Ovary (tissue), 7 donors: ENCODE measurements at regions not wholly inside any gene's neighbourhood (a gene's known extent, or its start where the extent isn't known, plus 50 kb on each side); places are given as distances from the start of the nearest gene placed in this dataset.

ENCODE experiments used
- DNase-seq, 5 donors: peaks; one replicate each; pipeline ENCODE4 v3.0.0-alpha.2; 2019 to 2020
- H3K27ac ChIP-seq, 2 donors: fragments of 200-600 bp; one replicate each; pipeline versions ENCODE4 v1.5.1 to v1.8.0; 2019 to 2022
- H3K27me3 ChIP-seq: fragments of 200-600 bp; one replicate; pipeline ENCODE4 v1.8.0; 2022
- H3K36me3 ChIP-seq: fragments of 200-600 bp; sonication (generic); one replicate; pipeline ENCODE4 v1.5.1; 2019
- H3K4me1 ChIP-seq: one replicate; pipeline ENCODE4 v1.8.1; 2013; ENCODE audit warnings: mild to moderate bottlenecking, moderate library complexity; ENCODE audit not compliant: insufficient read depth
- H3K4me3 ChIP-seq: fragments of 200-600 bp; sonication (generic); one replicate; pipeline ENCODE4 v1.5.1; 2017
- H3K9me3 ChIP-seq, 2 donors: fragments of 200-600 bp in 1 of 2; sonication (generic) in 1 of 2; one replicate each; pipeline versions ENCODE4 v1.5.1 to v1.8.1; 2013 to 2019; ENCODE audit warnings: mild to moderate bottlenecking in 1 of 2, moderate library complexity in 1 of 2
- EP300 ChIP-seq: sonication (generic); formaldehyde crosslinking; IDR thresholded peaks from one replicate; pipeline ENCODE4 v1.6.1; 2017; ENCODE audit warnings: antibody characterized with exemption
- POLR2A ChIP-seq: fragments of 450-650 bp; IDR thresholded peaks from one replicate; pipeline ENCODE4 v1.6.1; 2017; ENCODE audit warnings: antibody characterized with exemption, mild to moderate bottlenecking, moderate library complexity
- WGBS, 3 donors: extraction: QIAGEN DNeasy Blood & Tissue Kit in 1 of 3; methylation state at CpG; one replicate each; pipeline versions ENCODE4 v1.1.5 to v1.1.7; 2013 to 2017; 5-methylcytosine and 5-hydroxymethylcytosine counted together
- intact Hi-C, 4 donors: fragments of 100-400 bp; cut with DNase I; formaldehyde crosslinking; loops; one replicate each; pipeline versions ENCODE4 v1.11.0 to v1.15.1; 2022 to 2023
- TF ChIP-seq, protein P1 (sequence below), 3 donors: fragments of 450-650 bp in 2 of 3; fragments of 200-600 bp in 1 of 3; IDR thresholded peaks; one replicate each; pipeline versions ENCODE4 v1.5.1 to v1.8.0; 2016 to 2022; ENCODE audit warnings: antibody characterized with exemption in 3 of 3, mild to moderate bottlenecking in 1 of 3
- donor health status: DM: no; HTN: no; CAD: no; lungs with moderate emphysema.
- donor health status: DM: no; HTN: no; CAD: no.
- donor health status: Bipolar disorder and iron deficiency.
- donor health status: DM: no; HTN: no; CAD: no.
- donor health status: DM: yes; HTN: yes; CAD: no.

GRCh38 chrX:69293776-69294601 lies 128.7 kb upstream of the PJA1 start:
- H3K36me3 ChIP-seq: no peaks in the 10 kb centered on the region
- H3K27me3 ChIP-seq: no peaks in the 10 kb centered on the region
- no peaks in the 10 kb centered on the region for H3K4me1 ChIP-seq
- H3K4me3 ChIP-seq: no peak overlapping the region
- DNase-seq: no peak
- TF ChIP-seq EP300: no peak
- no peak for TF ChIP-seq POLR2A
- TF ChIP-seq, protein P1, sequence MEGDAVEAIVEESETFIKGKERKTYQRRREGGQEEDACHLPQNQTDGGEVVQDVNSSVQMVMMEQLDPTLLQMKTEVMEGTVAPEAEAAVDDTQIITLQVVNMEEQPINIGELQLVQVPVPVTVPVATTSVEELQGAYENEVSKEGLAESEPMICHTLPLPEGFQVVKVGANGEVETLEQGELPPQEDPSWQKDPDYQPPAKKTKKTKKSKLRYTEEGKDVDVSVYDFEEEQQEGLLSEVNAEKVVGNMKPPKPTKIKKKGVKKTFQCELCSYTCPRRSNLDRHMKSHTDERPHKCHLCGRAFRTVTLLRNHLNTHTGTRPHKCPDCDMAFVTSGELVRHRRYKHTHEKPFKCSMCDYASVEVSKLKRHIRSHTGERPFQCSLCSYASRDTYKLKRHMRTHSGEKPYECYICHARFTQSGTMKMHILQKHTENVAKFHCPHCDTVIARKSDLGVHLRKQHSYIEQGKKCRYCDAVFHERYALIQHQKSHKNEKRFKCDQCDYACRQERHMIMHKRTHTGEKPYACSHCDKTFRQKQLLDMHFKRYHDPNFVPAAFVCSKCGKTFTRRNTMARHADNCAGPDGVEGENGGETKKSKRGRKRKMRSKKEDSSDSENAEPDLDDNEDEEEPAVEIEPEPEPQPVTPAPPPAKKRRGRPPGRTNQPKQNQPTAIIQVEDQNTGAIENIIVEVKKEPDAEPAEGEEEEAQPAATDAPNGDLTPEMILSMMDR (IDR thresholded peaks at IDR 0.05): no peak
- no peak overlapping the region for H3K27ac ChIP-seq
- no peaks in the 10 kb centered on the region for H3K9me3 ChIP-seq
- intact Hi-C loops: no loop called here
- 69 to 78% (median 71%) methylated on average over 5 of the region's 5 CpGs for WGBS, 3 donors

DNA sequence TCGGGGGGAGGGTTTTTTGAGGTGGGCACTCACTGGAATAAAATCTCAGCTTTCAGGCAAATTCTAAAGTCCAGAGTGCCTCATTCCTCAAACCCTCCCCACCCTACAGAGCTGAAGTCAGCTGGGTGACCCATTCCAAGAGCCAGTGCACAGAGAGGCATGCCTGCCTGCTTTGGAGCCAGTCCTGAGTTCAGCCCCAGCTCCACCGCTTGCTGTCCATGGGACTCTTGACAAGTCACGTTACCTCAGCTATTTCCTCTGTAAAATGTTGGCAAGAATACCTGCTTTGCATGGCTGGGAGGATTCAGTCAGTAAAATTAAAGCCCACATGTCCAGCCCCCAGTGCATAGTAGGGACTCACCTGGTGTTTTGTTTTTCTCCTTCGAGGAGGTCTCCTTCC lies 125.9 kb upstream of the PJA1 start:
- intact Hi-C loops: no loop called here
- DNase-seq: no peak
- Histone ChIP-seq H3K27ac (no peak overlapping the region), H3K9me3 (no peaks in the 10 kb centered on the region), H3K4me1 (peaks cover 2% of the 10 kb centered on the region), H3K36me3 (no peaks in the 10 kb centered on the region), H3K27me3 (no peaks in the 10 kb centered on the region), H3K4me3 (no peak overlapping the region)
- WGBS, 3 donors: 27 to 42% (median 28%) methylated on average over 4 of the region's 4 CpGs
- TF ChIP-seq, protein P1 (IDR thresholded peaks at IDR 0.05): no peak
- TF ChIP-seq EP300 (no peak), POLR2A (no peak)

DNA sequence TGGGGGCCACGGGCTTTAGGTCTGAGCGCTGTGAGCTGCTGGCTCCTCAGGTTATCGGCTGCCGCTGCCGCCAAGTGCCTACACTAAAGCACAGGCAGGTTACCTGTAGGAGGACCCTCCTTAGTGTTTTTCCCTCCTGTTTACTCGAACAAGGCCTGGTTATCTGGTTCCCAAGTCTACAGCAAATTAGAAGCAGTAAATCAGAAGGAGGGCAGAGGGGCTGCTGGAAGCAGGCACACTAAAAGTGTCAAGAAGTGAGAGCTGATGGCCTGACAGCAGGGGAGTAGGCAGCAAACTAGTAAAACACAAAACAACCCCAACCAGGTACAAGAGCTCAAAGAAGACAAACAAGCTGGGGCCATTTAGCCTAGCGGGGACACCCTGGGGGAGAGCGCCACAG lies 125.0 kb upstream of the PJA1 start:
- no peaks in the 10 kb centered on the region for H3K36me3 ChIP-seq
- no peak for TF ChIP-seq POLR2A
- no peak for TF ChIP-seq EP300
- TF ChIP-seq, protein P1 (IDR thresholded peaks at IDR 0.05): no peak
- H3K4me1 ChIP-seq: peaks cover 2% of the 10 kb centered on the region
- intact Hi-C loops: no loop called here
- WGBS, 3 donors: 73 to 83% (median 82%) methylated on average over 8 of the region's 8 CpGs
- H3K27ac ChIP-seq: no peak overlapping the region
- no peaks in the 10 kb centered on the region for H3K27me3 ChIP-seq
- no peaks in the 10 kb centered on the region for H3K9me3 ChIP-seq
- no peak overlapping the region for H3K4me3 ChIP-seq
- DNase-seq: no peak

GRCh38 chrX:69289793-69290123 lies 124.5 kb upstream of the PJA1 start:
- intact Hi-C loops: loop anchor here in 3 of 4 donors (5.0 to 10.0 kb wide), 4 partner anchors 62 to 465 kb away; partner anchors contain the start of gene EFNB1 (in 3 of the 3)
- Histone ChIP-seq H3K9me3 (no peaks in the 10 kb centered on the region), H3K27me3 (no peaks in the 10 kb centered on the region), H3K4me3 (no peak overlapping the region), H3K36me3 (no peaks in the 10 kb centered on the region), H3K27ac (no peak overlapping the region), H3K4me1 (peaks cover 2% of the 10 kb centered on the region)
- no peak for DNase-seq
- 29 to 80% (median 65%) methylated on average over 1 of the region's 1 CpG for WGBS, 3 donors
- TF ChIP-seq EP300 (no peak), POLR2A (no peak)
- TF ChIP-seq, protein P1 (IDR thresholded peaks at IDR 0.05): no peak
